ENCODE measurements at regions not wholly inside any gene's neighbourhood (a gene's known extent, or its start where the extent isn't known, plus 50 kb on each side); places are given as distances from the start of the nearest gene placed in this dataset.

- no peaks in the 10 kb centered on the region for H3K9me3 ChIP-seq (replicated peaks; ENCODE audit: control insufficient read depth, insufficient read depth, low read length)
- DNase-seq (ENCODE audit: low read depth, low spot score) (peak; percentile 63), FAIRE-seq (no peak)
- no peak overlapping the region for H3K9ac ChIP-seq (replicated peaks; ENCODE audit: extremely low read depth, insufficient read depth, low read length)
- dilution Hi-C loops (cut with MboI; ENCODE audit: extremely low pct_ligation_motif_present, low sequenced_read_pairs) (no loop called here), intact Hi-C loops (cut with micrococcal nuclease) (no loop called here)
- no peaks in the 10 kb centered on the region for H3K36me3 ChIP-seq (ENCODE audit: control insufficient read depth in 2 of 2, extremely low read depth in 1 of 2, insufficient read depth in 2 of 2, low read length in 2 of 2)
- no peak overlapping the region for H3K4me2 ChIP-seq (ENCODE audit: insufficient read depth, low read length)
- H3K79me2 ChIP-seq (ENCODE audit: control insufficient read depth, insufficient read depth, low read length): peaks cover 69% of the 10 kb centered on the region
- no peaks in the 10 kb centered on the region for H3K4me1 ChIP-seq (ENCODE audit: control insufficient read depth, extremely low read depth, insufficient read depth, low read length)
- POLR2A ChIA-PET: interaction anchor here (0.7 kb wide), 1 partner anchor 669 kb away, joined by 3 read pairs; no protein-coding TSS in a partner anchor
- H3K27ac ChIP-seq (ENCODE audit: insufficient read depth, low read depth, low read length): no peak overlapping the region
- no peaks in the 10 kb centered on the region for H3K9me1 ChIP-seq (replicated peaks; ENCODE audit: control insufficient read depth, extremely low read depth, insufficient read depth, low read length)
- no peaks in the 10 kb centered on the region for H3K27me3 ChIP-seq (ENCODE audit: control insufficient read depth in 2 of 2, insufficient read depth in 2 of 2, low read length in 2 of 2)
- CTCF ChIA-PET: interaction anchor here (1.1 to 6.4 kb wide), 6 partner anchors 9 to 1028 kb away, joined by 3 to 42 read pairs (median 6); no protein-coding TSS in a partner anchor
- BruUV-seq (replicated peaks): no TSS peak
- no peak overlapping the region for H2AFZ ChIP-seq (ENCODE audit: low read depth, low read length)
- no peak overlapping the region for H3K4me3 ChIP-seq (replicated peaks in 1 of 3; ENCODE audit: insufficient read depth in 1 of 3, low read depth in 1 of 3, low read length in 3 of 3)
- no peaks in the 10 kb centered on the region for H4K20me1 ChIP-seq (replicated peaks; ENCODE audit: control insufficient read depth, extremely low read depth, insufficient read depth, low read length)
- TF ChIP-seq POLR2AphosphoS5 (IDR thresholded peaks at IDR 0.05; ENCODE audit: insufficient read depth, low read depth, low read length) (no peak), POLR2A (IDR thresholded peaks at IDR 0.05; ENCODE audit: low read depth, low read length) (no peak), MAX (IDR thresholded peaks at IDR 0.05; ENCODE audit: insufficient read depth, insufficient read length) (no peak), MYC (IDR thresholded peaks at IDR 0.05; ENCODE audit: low read depth, low read length) (no peak)
These were observed 619.1 kb downstream of the METTL15 start for GRCh38 chr11:28727254-28727653.

GRCh38 chr11:28726432-28726831 is 618.2 kb downstream of the METTL15 start:
- ChIA-PET CTCF (interaction anchor here (1.6 to 6.4 kb wide), 3 partner anchors 12 to 1027 kb away, joined by 3 to 42 read pairs (median 6); no protein-coding TSS in a partner anchor), POLR2A (no interaction called here)
- FAIRE-seq: no peak
- Histone ChIP-seq H3K4me1 (ENCODE audit: control insufficient read depth, extremely low read depth, insufficient read depth, low read length) (no peaks in the 10 kb centered on the region), H2AFZ (ENCODE audit: low read depth, low read length) (no peak overlapping the region), H3K9me3 (replicated peaks; ENCODE audit: control insufficient read depth, insufficient read depth, low read length) (no peaks in the 10 kb centered on the region), H3K9ac (replicated peaks; ENCODE audit: extremely low read depth, insufficient read depth, low read length) (no peak overlapping the region), H3K79me2 (ENCODE audit: control insufficient read depth, insufficient read depth, low read length) (peaks cover 72% of the 10 kb centered on the region), H3K27ac (ENCODE audit: insufficient read depth, low read depth, low read length) (no peak overlapping the region), H3K4me2 (ENCODE audit: insufficient read depth, low read length) (no peak overlapping the region), H3K36me3 (ENCODE audit: control insufficient read depth in 2 of 2, extremely low read depth in 1 of 2, insufficient read depth in 2 of 2, low read length in 2 of 2) (no peaks in the 10 kb centered on the region), H3K27me3 (ENCODE audit: control insufficient read depth in 2 of 2, insufficient read depth in 2 of 2, low read length in 2 of 2) (no peaks in the 10 kb centered on the region), H4K20me1 (replicated peaks; ENCODE audit: control insufficient read depth, extremely low read depth, insufficient read depth, low read length) (no peaks in the 10 kb centered on the region), H3K9me1 (replicated peaks; ENCODE audit: control insufficient read depth, extremely low read depth, insufficient read depth, low read length) (no peaks in the 10 kb centered on the region), H3K4me3 (replicated peaks in 1 of 3; ENCODE audit: insufficient read depth in 1 of 3, low read depth in 1 of 3, low read length in 3 of 3) (no peak overlapping the region)
- no peak for DNase-seq (ENCODE audit: low read depth, low spot score)
- intact Hi-C loops (cut with micrococcal nuclease): no loop called here
- no TSS peak for BruUV-seq (replicated peaks)
- dilution Hi-C loops (cut with MboI; ENCODE audit: extremely low pct_ligation_motif_present, low sequenced_read_pairs): no loop called here
- TF ChIP-seq FOS (IDR thresholded peaks at IDR 0.05; ENCODE audit: borderline replicate concordance, insufficient read depth, low read length): no peak
- TF ChIP-seq CTCF (IDR thresholded peaks at IDR 0.05; ENCODE audit: extremely low read depth in 1 of 2, insufficient read depth in 1 of 2, low read depth in 1 of 2, low read length in 2 of 2): no peak
- no peak for TF ChIP-seq EZH2 (IDR thresholded peaks at IDR 0.05; ENCODE audit: borderline replicate concordance, low read depth, low read length, severe bottlenecking)
- no peak for TF ChIP-seq GATA2 (IDR thresholded peaks at IDR 0.05; ENCODE audit: insufficient read depth, insufficient read length, low read depth, low read length)
- TF ChIP-seq JUN (IDR thresholded peaks at IDR 0.05; ENCODE audit: borderline replicate concordance, insufficient read depth, insufficient read length, low read depth): no peak
- no peak for TF ChIP-seq POLR2AphosphoS5 (IDR thresholded peaks at IDR 0.05; ENCODE audit: insufficient read depth, low read depth, low read length)
- TF ChIP-seq POLR2A (IDR thresholded peaks at IDR 0.05; ENCODE audit: low read depth, low read length): no peak
- TF ChIP-seq MYC (IDR thresholded peaks at IDR 0.05; ENCODE audit: low read depth, low read length): no peak
- TF ChIP-seq MAX (IDR thresholded peaks at IDR 0.05; ENCODE audit: insufficient read depth, insufficient read length): no peak
